HCT116 (cell line): ENCODE measurements at regions not wholly inside any gene's neighbourhood (a gene's known extent, or its start where the extent isn't known, plus 50 kb on each side); places are given as distances from the start of the nearest gene placed in this dataset.
A peak's percentile ranks its signal among the peaks of the same experiment; 100 is the strongest.
"Not testable (repeated sequence)": the region's sequence is repeated elsewhere in the genome, so short reads cannot be mapped to it uniquely, and the experiment has no call there.

Experiments
- ATAC-seq: fragments of 200-7000 bp; cut with Tn5 transposase; 2 replicates; pipeline ENCODE4 v1.9.1; 2020; ENCODE audit warnings: mild to moderate bottlenecking, moderate library complexity
- BruUV-seq: library from RNA; stranded (reverse); fragments of 400-500 nt; replicated peaks from 2 replicates; lab custom pipeline; 2021; lab: Mats Ljungman, UMichigan
- CTCF ChIA-PET: fragments of 300-600 bp; sonication (Branson Sonifier 250); formaldehyde crosslinking; loops from one replicate; lab custom pipeline; 2021; ENCODE audit warnings: antibody characterized with exemption; lab: Charles Lee
- POLR2A ChIA-PET: fragments of 300-600, 350-600 bp; sonication (Branson Sonifier 250); formaldehyde crosslinking; loops from one replicate; lab custom pipeline; 2021; ENCODE audit warnings: antibody characterized with exemption; lab: Charles Lee
- RAD21 ChIA-PET, 2 experiments: fragments of 300-600 bp; sonication (Branson Sonifier 250); formaldehyde crosslinking; loops; one replicate each; lab custom pipeline; 2023; ENCODE audit warnings: low total read pairs in 2 of 2; ENCODE audit not compliant: uncharacterized antibody in 2 of 2, unreplicated experiment in 2 of 2, low non-redundant PET in 1 of 2; lab: Charles Lee
- DNase-seq: peaks from one replicate; pipeline ENCODE4 v3.0.0-alpha.2; 2010; ENCODE audit warnings: low read depth, low spot score
- H2AFZ ChIP-seq: fragments of 200-600 bp; shearing (Covaris generic), sonication (generic); 2 replicates; pipeline ENCODE4 v1.6.1; 2017; ENCODE audit warnings: low read depth, mixed run types, mixed read lengths, antibody characterized with exemption, low read length; ENCODE audit not compliant: poor library complexity, severe bottlenecking
- H3K27ac ChIP-seq: 2 replicates; pipeline ENCODE4 v1.5.1; 2012; ENCODE audit warnings: low read depth, low read length
- H3K27me3 ChIP-seq: fragments of 200-600 bp; sonication (generic); 2 replicates; pipeline ENCODE4 v1.6.1; 2016; ENCODE audit warnings: mixed run types, low read length, mixed read lengths; ENCODE audit not compliant: insufficient read depth
- H3K36me3 ChIP-seq, 2 experiments: fragments of 200-500 bp in 1 of 2; fragments of 200-600 bp in 1 of 2; sonication (Bioruptor generic) in 1 of 2; sonication (generic) in 1 of 2; 2 replicates each; pipeline versions ENCODE4 v1.5.1 to v1.6.1; 2014 to 2016; ENCODE audit warnings: low read length in 2 of 2, inconsistent platforms in 1 of 2, mixed read lengths in 1 of 2, mixed run types in 1 of 2; ENCODE audit not compliant: insufficient read depth in 2 of 2, control insufficient read depth in 1 of 2
- H3K4me1 ChIP-seq, 2 experiments: fragments of 200-600 bp in 1 of 2; sonication (generic) in 1 of 2; 2 replicates each; pipeline versions ENCODE4 v1.5.1 to v1.6.1; 2012 to 2017; ENCODE audit warnings: low read length in 2 of 2, inconsistent platforms in 1 of 2, mild to moderate bottlenecking in 1 of 2, mixed read lengths in 1 of 2, mixed run types in 1 of 2, moderate library complexity in 1 of 2; ENCODE audit not compliant: insufficient read depth in 2 of 2, control insufficient read depth in 1 of 2
- H3K4me2 ChIP-seq: fragments of 200-600 bp; sonication (generic); 2 replicates; pipeline ENCODE4 v1.6.1; 2017; ENCODE audit warnings: mixed run types, low read length, mixed read lengths
- H3K4me3 ChIP-seq, 2 experiments: fragments of 200-600 bp in 1 of 2; sonication (generic) in 1 of 2; replicated peaks in 1 of 2; 2 replicates each; pipeline ENCODE4 v1.5.1; 2011 to 2016; ENCODE audit warnings: low read length in 2 of 2, control low read depth in 1 of 2, low read depth in 1 of 2, mild to moderate bottlenecking in 1 of 2, mixed read lengths in 1 of 2, mixed run types in 1 of 2
- H3K79me2 ChIP-seq: fragments of 200-600 bp; sonication (generic); 2 replicates; pipeline ENCODE4 v1.6.1; 2017; ENCODE audit warnings: mild to moderate bottlenecking, mixed run types, low read length, moderate library complexity, mixed read lengths; ENCODE audit not compliant: insufficient read depth
- H3K9ac ChIP-seq: fragments of 200-600 bp; sonication (generic); 2 replicates; pipeline ENCODE4 v1.6.1; 2016; ENCODE audit warnings: low read length, mixed read lengths
- H3K9me2 ChIP-seq: fragments of 200-600 bp; sonication (generic), shearing (Covaris generic); 2 replicates; pipeline ENCODE4 v1.6.1; 2017; ENCODE audit warnings: mixed run types, mild to moderate bottlenecking, moderate library complexity; ENCODE audit not compliant: insufficient read depth
- H3K9me3 ChIP-seq, 2 experiments: fragments of 200-500 bp in 1 of 2; fragments of 200-600 bp in 1 of 2; sonication (Bioruptor generic) in 1 of 2; sonication (generic) in 1 of 2; 2 replicates each; pipeline ENCODE4 v1.6.1; 2014 to 2017; ENCODE audit warnings: low read length in 2 of 2, mixed read lengths in 2 of 2, inconsistent platforms in 1 of 2, low read depth in 1 of 2, mild to moderate bottlenecking in 1 of 2, mixed run types in 1 of 2, moderate library complexity in 1 of 2; ENCODE audit not compliant: control insufficient read depth in 1 of 2, insufficient read depth in 1 of 2
- H4K20me1 ChIP-seq: fragments of 200-600 bp; sonication (generic), shearing (Covaris generic); 2 replicates; pipeline ENCODE4 v1.6.1; 2017; ENCODE audit warnings: mixed run types, mild to moderate bottlenecking, moderate library complexity; ENCODE audit not compliant: insufficient read depth
- RAD21 ChIP-seq: IDR thresholded peaks from 2 replicates; pipeline ENCODE4 v1.6.1; 2012; ENCODE audit warnings: low read depth, mild to moderate bottlenecking
- intact Hi-C: fragments of 100-400 bp; cut with micrococcal nuclease; formaldehyde crosslinking; loops from 2 replicates; pipeline ENCODE4 v1.10.0; 2022
- TF ChIP-seq, protein P1 (sequence below), 3 experiments: fragments of 200-600 bp in 1 of 3; sonication (generic) in 1 of 3; IDR thresholded peaks in 2 of 3; conservative IDR thresholded peaks in 1 of 3; 2 replicates each; pipeline ENCODE4 v1.5.1; 2012 to 2017; ENCODE audit warnings: low read depth in 2 of 3, low read length in 2 of 3, antibody characterized with exemption in 1 of 3, borderline replicate concordance in 1 of 3, control low read depth in 1 of 3, mild to moderate bottlenecking in 1 of 3, mixed read lengths in 1 of 3, mixed run types in 1 of 3, moderate library complexity in 1 of 3; ENCODE audit not compliant: insufficient read depth in 1 of 3

DNA sequence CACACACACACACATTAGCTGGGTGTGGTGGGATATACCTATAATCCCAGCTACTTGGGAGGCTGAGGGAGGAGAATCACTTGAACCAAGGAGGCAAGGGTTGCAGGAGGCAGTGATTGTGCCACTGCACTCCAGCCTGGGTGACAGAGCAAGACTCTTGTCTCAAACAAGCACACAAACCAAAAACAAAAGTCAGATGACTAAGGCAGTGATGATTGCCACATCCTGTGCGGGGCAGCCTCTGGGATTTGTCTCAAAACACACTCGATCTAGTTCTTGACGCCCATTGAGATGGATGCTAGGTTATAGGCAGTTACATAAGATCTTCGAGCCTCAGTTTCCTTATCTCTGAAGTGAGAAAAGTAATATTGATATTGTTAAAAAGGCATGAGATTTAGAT is 57.8 kb upstream of the NBPF8 start:
- POLR2A ChIA-PET, DNase-seq, H3K9me3 ChIP-seq, H3K27ac ChIP-seq, ATAC-seq, H3K79me2 ChIP-seq, intact Hi-C loops, H4K20me1 ChIP-seq, H2AFZ ChIP-seq, H3K27me3 ChIP-seq, H3K9me2 ChIP-seq, H3K36me3 ChIP-seq, RAD21 ChIA-PET, BruUV-seq, CTCF ChIA-PET, H3K4me1 ChIP-seq, H3K4me2 ChIP-seq, H3K9ac ChIP-seq, H3K4me3 ChIP-seq: not testable (repeated sequence)

DNA sequence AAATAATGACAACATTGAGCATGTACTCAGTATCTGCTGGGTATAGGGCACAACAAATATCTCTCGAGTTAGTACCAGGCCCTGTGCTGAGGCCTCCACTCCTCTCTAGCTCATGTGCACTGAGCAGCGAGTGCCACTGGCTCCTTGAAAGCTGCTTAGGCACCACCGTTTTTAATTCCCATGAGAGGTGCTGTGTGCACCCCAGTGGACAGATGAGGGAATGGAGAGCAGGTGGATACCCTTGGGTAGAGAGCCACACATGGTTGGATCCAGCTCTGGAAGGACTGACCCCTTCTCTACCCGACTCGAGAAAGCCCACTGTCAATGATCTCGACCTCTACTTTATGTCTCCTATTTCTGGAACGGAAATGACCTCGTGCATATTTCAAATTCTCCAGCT is 58.7 kb upstream of the NBPF8 start:
- H3K79me2 ChIP-seq, H2AFZ ChIP-seq, RAD21 ChIA-PET, H3K27ac ChIP-seq, H3K4me2 ChIP-seq, CTCF ChIA-PET, ATAC-seq, BruUV-seq, H3K9me3 ChIP-seq, H3K27me3 ChIP-seq, H3K36me3 ChIP-seq, H3K9me2 ChIP-seq, H3K4me1 ChIP-seq, H3K9ac ChIP-seq, intact Hi-C loops, H4K20me1 ChIP-seq, H3K4me3 ChIP-seq, POLR2A ChIA-PET: not testable (repeated sequence)
- DNase-seq = peak; percentile 34
- TF ChIP-seq, protein P1, sequence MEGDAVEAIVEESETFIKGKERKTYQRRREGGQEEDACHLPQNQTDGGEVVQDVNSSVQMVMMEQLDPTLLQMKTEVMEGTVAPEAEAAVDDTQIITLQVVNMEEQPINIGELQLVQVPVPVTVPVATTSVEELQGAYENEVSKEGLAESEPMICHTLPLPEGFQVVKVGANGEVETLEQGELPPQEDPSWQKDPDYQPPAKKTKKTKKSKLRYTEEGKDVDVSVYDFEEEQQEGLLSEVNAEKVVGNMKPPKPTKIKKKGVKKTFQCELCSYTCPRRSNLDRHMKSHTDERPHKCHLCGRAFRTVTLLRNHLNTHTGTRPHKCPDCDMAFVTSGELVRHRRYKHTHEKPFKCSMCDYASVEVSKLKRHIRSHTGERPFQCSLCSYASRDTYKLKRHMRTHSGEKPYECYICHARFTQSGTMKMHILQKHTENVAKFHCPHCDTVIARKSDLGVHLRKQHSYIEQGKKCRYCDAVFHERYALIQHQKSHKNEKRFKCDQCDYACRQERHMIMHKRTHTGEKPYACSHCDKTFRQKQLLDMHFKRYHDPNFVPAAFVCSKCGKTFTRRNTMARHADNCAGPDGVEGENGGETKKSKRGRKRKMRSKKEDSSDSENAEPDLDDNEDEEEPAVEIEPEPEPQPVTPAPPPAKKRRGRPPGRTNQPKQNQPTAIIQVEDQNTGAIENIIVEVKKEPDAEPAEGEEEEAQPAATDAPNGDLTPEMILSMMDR (IDR thresholded peaks at IDR 0.05 in 2 of 3, conservative IDR thresholded peaks at IDR 0.05 in 1 of 3; ENCODE audit: borderline replicate concordance in 1 of 3, insufficient read depth in 1 of 3, low read depth in 2 of 3, low read length in 2 of 3) = peak; percentile 15 to 21 (median 19); a peak in 1 of 6 replicates
- peak; percentile 50 for TF ChIP-seq RAD21
